GM21515 (cell line): ENCODE measurements at regions not wholly inside any gene's neighbourhood (a gene's known extent, or its start where the extent isn't known, plus 50 kb on each side); places are given as distances from the start of the nearest gene placed in this dataset.

Source experiments
- ATAC-seq: cut with Tn5 transposase; IDR thresholded peaks from one replicate; pipeline ENCODE4 v1.9.1; 2021; ENCODE audit not compliant: unreplicated experiment

DNA sequence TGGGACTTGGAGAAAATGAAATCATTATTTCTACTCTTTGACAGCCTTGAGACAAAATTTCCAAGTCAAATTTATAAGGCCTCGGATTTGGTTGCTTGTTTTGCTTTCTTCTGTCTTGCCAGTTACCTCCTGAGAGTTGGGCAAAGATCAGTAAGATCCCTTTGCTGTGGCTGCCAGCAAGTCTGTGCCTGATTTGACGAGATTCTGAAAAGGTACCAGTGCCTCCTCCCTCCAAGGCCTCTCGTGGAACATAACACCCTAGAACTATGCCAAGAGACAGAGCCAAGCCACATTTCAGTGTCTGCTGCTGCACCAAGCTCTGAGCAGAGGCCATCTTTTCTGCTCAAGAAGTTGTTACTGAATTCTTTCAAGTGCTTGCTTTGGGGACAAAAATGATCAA is 61.0 kb downstream of the GTPBP8 start:
- ATAC-seq = no peak

DNA sequence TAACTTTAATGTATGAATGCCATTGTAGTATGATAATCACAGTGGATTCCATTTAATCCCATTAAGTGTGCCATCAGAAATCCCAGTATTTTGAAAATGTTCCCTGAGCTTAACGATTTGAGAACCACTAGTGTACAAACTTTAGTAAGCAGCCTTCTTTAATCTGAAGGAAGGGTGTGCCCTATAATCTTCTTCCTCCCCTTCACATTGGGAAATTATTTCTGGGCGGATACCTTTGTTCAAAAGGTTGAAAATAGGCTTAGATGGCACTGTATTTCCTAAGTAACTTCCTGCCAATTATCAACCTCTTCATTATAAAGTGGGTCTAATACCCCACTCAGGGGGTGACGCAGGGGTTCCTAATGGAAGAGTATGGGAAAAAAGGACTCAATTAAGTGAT is 62.4 kb downstream of the GTPBP8 start:
- ATAC-seq = no peak

DNA sequence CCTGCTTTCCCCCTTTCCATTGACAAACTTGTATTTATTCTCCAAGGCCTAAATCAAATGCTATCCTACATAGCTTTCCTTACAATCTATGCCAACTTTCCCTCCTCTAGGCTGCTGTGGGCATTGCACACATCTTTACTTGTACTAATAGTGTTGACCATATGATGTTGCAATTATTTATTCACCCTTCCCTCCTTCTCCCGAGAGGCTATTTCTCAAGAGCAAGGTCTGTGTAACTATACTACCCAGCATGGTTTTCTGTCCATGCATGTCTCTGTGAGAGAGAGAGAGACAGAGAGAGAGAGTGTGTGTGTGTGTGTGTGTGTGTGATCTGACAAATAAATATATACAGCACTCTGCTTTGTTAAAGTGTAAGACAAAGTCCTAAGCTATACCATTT is 63.8 kb downstream of the GTPBP8 start:
- no peak for ATAC-seq

DNA sequence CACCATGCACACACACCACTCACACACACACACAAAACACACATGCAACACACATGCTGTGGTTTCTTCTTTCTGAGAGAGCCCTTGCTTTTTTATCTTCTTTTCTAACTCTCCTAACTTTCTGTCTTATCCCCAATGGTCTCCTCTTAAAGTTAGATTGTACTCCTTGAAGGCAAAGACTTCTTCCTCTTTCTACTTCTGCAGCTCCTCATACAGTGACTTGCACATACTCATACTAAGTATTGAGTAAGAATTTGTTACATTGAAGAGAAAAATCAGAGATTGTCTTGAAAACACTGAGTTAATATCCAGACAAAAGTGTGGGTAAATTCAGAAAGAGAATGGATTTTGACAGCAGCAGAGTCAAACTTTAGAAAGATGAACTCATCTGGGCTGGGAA is 64.4 kb downstream of the GTPBP8 start:
- no peak for ATAC-seq

DNA sequence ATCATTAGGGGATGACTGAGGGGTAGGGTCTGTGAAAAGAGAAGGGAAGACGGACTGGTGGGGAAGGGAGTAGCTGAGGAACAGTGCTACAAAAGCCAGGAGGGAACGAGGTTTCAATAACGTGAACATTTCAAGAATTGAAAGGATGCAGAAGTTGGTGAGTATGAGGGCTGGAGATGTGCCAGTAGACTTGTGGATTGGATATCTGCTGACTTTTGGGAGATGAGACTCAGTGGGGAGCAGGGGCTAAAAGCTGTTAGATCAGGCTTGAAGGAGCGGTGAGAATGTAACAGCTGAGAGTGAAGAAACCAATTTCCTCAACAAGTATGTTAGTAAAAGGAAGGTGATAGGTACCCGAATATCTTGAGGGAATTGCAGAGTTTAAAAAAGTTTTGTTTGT is 65.2 kb downstream of the GTPBP8 start:
- ATAC-seq = no peak

DNA sequence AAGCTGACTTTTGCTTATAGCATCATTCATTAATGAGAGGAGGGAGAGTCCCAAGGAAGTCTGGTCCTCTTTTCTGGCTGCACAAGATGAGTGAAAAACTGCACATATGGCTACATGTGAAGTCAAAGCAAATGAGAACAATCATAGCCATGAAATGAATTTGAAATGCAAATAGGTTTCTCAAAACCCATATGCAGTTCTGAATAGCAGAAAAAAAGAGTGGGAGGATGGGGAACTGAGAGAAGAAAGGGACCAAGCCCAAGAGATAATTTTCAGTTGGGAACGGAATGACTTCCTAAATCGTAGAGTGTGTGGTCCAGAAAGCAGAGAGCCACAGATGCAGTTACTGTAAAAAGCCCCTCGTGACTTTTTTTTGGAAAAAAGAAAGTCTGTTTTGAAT is 66.3 kb downstream of the GTPBP8 start:
- ATAC-seq = peak; percentile 69

DNA sequence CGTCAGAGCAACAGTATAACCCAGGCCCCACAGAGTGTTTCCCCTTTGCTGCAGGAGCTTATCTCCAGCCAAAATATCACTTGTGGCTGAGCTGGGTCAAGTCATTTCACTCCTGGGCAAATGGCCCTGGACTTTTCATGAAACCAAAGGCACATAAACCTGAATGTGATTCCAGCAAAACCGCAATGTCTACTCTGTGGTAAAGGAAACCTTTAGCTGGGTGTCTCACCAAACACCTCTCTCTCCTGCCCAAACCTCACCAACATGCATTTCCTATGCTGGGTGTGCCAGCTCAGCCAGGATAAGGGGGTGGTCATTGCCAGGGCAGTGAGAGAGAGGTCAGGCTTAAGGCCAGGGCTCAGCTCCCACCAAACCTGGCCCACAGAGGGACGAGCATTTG is 67.4 kb downstream of the GTPBP8 start:
- ATAC-seq = no peak

DNA sequence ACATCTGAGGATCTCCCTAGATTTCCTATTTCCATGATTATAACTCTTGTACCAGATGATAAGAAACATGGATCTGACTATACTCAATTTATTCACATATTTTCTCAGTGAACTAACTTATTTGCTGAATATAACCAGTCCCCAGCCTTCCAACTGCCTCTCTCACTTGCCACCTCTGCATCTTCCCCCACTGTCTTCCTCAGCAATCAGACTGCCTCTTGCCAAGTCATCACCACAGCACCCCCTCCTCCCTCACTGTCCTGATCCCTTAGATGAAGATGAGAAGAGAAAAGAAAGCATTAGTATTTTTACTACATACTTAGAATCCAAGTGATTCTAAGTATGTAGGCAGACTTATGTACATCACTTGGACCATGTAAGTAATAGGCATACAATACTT is 71.9 kb downstream of the GTPBP8 start:
- ATAC-seq = no peak

DNA sequence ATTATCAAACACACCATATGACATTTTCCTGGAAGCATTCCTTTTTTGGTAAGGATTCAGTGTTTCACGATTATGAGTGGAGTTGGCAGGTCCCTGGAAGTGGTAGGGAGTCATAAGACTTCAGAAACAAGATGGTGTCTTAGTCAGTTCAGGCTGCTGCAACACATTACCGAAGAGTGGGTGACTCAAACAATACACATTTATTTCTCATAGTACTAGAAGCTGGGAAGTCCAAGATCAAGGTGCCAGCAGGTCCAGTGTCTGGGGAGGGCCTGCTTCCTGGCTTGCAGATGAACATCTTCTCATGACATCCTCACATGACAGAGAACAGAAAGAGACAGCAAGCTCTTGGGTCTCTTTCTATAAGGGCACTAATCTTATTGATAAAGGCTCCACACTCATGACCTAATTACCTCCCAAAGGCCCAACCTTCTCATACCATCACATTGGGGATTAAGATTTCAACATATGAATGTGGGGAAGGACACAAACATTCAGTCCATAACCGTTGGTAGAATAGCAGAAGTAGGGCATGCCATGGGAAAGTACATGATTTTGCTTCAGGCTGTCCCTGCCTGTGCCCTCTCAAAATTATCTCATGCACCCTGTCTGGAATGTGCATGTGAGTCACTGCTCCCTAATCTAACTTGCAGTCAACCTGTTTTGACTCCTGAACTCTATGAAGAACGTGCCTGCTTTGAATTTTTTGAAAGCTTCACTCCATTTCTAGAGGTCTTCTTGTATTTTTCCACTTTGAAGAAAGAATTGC is 72.5 kb downstream of the GTPBP8 start:
- no peak for ATAC-seq

DNA sequence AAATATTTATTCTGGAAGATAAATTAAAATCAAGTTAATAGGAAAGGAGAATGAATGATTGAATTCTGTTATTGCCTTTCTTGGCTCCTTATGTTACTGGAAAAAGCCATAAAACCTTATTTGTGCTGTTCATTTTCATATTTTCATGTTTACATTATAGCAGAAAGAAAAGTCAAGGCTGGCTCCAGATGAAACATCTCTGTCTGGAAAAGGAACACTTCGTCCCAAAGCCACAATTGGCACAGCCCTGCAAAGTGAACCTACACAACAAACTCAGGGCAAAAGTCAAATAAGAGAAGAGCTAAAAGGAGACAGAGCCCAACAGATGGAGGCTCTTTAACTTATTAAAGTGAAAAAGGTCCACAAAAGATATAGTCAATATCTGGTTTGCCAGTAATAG is 73.4 kb downstream of the GTPBP8 start:
- ATAC-seq = no peak

DNA sequence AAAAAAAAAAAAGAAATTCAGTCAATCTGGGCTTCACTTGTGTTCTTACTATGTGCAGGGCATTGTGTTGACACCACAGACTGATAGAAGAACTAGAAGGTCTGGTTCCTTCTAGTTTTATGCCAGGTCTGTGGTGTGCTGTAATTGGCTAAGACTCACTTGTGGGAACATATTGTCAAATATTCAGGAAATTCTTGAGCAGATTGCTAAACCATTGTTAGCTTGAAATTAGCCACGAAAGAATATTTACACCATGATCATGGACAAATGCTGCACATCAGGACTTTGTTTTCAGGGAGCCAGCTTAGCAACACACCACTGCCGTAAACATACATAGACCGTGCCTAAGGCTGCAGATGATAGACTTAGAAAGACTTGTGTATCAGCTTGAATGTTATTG is 74.6 kb downstream of the GTPBP8 start:
- no peak for ATAC-seq

DNA sequence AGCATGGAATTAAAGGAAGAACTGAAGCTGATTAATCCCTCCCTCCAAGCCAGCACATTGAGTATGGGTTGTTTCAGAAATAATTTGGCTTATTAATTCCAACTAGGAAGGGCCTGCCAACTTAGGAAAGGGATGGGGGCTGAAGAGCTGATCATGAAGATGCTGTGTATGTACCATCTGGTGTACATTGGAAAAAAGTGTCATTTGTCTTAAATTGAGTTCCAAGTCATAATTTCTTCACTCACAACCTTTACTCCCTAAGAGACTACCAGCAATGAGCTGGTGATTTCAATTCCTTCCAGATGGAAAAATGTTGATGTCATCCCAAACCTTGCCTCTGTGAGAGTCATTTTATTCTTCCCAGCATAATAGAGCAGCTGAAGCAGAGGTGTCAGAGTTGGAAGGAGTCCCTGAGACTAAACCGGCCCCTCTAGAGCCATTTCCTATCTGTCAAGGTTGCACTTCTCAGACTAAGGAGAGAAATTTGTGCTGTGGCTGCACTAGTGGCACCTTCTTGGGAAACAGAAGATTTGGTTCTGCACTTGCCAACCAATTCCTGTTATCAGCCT is 79.4 kb downstream of the GTPBP8 start:
- no peak for ATAC-seq

DNA sequence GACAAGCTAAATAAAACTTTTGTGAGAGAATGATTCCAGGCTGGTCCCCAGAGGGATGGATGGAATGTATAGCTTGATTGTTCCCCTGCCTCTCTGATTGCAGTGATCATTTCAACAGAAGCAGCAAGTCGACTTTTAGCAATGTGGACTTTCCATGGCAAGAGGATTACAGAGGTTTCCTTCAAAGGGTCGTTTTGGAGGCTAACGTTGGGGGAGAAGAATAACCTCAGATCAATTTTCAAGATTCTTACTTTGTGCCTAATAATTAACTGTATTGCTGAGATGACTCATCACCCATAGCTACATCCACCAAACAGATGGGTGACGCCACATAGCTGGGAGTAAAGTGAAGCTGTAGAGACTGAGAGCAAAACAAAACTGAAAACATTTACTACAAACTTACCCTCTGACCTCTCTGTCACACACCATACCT is 79.9 kb downstream of the GTPBP8 start:
- peak; percentile 96 for ATAC-seq

DNA sequence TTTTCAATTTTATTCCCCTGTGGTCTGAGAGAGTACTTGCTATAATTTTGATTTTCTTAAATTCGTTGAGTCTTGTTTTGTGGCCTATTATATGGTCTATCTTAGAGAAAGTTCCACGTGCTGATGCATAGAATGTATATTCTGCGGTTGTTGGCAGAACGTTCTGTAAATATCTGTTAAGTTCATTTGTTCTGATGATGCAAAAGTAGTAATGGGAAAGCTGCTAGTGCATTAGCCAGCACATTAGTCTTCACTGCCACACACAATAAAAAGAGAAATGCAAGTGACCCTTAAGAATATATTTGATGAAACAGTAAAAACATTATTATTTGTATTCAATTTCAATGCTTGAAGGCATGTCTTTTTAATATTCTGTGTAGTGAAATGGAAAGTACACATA is 84.8 kb downstream of the GTPBP8 start:
- no peak for ATAC-seq

DNA sequence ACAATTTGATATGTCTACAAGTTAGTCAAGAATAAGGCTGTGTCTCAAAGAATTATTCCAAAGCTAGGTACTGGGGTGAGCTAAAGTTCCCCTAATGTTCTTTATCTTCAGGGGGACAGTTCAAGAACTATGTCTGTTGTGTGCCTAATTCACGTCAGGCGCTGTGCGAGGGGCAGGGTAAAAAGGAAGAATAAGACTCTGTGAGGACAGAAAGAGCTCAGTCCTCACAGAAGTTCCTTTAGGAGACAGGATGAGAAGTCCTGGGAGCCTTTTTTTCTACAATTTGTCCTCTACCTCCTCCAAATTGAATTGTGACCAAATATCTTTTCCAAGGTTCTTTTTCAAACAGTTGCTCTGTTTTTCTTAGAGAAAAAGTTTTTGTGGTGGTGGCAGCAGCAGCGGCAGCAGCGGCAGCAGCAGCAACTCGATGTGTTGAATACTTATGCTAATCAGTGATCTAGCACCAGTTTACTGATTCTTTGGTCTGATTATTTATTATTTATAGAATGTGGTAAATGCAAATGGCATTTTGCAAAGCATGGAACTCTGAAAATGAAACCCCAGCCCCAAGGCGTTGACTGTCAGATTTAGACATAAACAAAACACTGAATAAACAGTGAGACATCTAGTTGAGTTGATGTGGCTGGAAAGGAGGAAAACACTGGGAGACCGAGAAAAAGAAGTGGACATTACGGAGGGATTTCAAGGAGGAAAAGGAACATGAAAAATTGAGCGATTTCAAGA is 88.6 kb downstream of the GTPBP8 start:
- ATAC-seq = peak; percentile 91

DNA sequence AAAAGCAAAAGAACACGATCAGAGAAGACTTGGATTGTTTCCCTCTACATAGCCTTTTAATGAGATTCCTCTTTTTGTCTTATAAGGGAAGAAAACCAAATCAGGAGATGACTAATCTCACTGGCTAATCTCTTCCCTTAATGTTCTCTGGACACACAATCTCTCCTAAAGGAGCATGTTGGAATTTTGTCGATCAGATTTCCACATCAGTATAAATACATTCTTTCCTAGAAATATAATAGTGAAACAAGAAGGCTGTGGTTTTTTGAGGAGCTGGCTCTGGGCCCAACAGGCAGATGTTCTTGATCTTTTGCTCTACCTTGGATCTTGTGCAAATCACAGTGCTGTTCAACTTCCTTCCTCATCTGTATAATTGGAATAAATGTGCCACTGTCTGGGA is 94.0 kb downstream of the GTPBP8 start:
- no peak for ATAC-seq

DNA sequence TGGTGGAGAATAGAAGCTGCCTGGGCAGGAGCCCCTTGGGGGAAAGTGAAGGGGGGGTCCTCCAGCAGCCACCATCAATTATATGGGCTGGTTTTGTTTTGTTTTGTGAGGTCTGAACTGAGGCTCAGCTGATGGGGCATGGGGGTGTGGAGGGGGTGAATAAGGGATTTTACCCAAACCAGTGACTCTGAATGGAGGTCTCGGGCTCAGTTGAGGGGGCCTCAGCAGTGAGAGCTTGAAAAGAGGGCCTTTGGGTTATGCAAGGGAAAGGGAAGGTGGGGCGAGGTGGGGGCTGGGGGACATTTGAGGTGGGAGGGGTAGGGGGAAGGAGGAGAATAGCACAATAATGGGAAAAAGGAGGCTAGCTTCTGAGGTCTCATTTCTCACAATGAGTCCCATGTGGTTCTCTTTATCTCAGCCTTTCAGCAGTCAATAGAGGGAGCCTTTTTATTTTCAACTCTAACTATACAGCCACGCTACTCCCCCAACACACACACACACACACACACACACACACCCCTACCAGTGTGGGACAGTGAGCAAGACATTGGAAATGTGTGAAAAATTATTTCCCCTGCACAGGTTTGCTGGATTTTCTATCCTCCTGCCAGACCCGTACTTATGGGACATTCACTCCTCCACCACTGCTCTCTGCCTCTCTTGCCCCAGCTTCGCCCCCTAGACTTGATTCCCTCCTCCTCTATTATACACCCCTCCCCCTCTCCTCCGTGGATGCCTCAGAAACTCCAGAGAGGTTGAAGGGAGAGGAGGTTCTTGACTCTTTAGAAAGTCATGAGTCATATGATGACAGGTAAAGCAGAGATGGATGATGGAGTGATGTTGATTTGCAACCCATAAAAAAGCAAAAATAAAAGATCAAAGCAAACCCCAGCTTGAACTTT is 96.0 kb downstream of the GTPBP8 start:
- ATAC-seq = no peak

DNA sequence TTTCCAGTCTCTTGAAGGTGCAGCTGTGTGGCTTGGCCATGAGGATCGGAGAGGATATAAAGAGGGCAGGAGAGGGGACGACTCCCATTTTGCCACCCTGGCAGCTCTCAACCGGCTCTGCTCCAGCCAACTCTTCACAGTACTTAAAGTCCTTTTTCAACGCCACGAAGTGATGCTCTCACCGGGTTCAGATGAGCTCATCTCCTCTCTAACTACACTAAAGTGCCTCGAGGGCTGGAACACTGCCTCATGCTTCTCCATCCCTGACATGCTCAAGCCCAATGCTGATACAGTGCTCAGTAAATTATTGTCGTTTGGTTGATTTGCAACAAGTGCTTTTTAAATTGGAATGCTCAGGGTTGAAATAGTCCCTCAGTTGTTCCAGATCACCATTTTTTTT is 97.8 kb downstream of the GTPBP8 start:
- no peak for ATAC-seq

DNA sequence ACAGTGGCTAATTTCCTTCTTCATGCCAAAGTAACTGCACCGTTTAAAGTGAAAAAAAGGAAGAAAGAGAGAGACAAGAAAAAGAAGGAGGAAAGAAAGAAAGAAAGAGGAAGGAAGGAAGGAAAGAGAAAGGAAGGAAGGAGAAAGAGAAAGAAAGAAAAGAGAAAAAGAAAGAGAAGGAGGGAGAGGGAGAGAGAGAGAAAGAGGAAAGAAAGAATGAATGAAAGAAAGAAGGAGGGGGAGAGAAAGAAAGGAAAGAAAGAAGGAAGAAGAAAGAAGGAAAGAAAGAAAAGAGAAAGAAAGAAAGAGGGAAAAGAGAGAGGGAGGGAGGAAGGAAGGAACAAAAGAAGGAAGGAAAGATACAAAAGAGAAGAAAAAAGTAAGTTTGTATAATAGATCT is 100.6 kb downstream of the GTPBP8 start:
- no peak for ATAC-seq

DNA sequence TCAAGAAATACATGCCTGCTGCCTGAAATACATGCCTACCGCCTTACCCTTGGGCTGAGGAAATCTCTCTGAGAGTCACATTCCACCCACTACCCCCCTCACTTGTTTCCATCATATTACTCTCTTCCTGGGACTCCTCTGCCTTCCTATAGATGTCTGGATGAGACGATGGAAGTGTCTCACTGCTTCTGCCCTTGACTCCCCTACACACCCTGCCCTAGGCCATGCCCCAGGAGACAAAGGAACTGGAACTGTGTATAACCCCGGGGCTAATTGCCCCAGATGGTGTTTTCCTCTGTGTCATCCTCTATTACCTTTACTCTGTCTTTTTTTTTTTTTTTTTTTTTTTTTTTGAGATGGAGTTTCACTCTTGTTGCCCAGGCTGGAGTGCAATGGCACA is 102.0 kb downstream of the GTPBP8 start:
- no peak for ATAC-seq
